ENCODE measurements at regions not wholly inside any gene's neighbourhood (a gene's known extent, or its start where the extent isn't known, plus 50 kb on each side); places are given as distances from the start of the nearest gene placed in this dataset.

DNA sequence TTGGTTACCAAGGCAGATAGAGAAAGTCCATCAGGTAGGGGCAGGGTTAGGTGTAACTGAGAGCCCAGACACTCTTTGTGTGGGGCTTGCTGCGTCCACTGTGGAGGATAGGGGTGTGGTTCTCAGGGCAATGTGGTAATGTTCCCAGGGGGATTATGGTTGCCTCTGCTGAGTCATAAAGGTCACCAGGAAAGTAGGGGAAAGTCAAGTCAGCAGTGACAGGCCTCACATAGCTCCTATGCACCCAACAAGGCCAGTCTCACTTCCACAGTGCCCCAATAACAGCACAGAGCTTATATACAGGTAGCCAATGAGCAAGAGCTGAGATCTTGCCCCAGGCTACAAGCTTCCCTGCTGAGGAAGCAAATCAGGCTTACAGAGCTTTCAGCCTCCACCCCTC lies 1438.0 kb upstream of the ZEB2 start:
- TF ChIP-seq, protein P1, sequence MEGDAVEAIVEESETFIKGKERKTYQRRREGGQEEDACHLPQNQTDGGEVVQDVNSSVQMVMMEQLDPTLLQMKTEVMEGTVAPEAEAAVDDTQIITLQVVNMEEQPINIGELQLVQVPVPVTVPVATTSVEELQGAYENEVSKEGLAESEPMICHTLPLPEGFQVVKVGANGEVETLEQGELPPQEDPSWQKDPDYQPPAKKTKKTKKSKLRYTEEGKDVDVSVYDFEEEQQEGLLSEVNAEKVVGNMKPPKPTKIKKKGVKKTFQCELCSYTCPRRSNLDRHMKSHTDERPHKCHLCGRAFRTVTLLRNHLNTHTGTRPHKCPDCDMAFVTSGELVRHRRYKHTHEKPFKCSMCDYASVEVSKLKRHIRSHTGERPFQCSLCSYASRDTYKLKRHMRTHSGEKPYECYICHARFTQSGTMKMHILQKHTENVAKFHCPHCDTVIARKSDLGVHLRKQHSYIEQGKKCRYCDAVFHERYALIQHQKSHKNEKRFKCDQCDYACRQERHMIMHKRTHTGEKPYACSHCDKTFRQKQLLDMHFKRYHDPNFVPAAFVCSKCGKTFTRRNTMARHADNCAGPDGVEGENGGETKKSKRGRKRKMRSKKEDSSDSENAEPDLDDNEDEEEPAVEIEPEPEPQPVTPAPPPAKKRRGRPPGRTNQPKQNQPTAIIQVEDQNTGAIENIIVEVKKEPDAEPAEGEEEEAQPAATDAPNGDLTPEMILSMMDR (conservative IDR thresholded peaks at IDR 0.05): no peak
- peaks cover 25 to 81% (median 29%) of the 10 kb centered on the region in 3 experiments for H3K36me3 Mint-ChIP-seq (ENCODE audit: insufficient read depth in 1 of 3, low read depth in 3 of 3)
- H3K4me3 Mint-ChIP-seq: no peak overlapping the region

More for the DNA sequence above, 1438.0 kb upstream of the ZEB2 start:
- Mint-ChIP-seq H3K4me1 (peaks cover 0 to 8% of the 10 kb centered on the region in 2 experiments; a peak in 2 of 4 replicates), H3K27ac (no peak overlapping the region), H3K27me3 (ENCODE audit: low read depth) (no peaks in the 10 kb centered on the region), H3K9me3 (peaks cover 64 to 67% of the 10 kb centered on the region in 2 experiments)
- Histone ChIP-seq H3K4me1 (ENCODE audit: insufficient read depth, low read length) (no peaks in the 10 kb centered on the region), H2BK120ac (ENCODE audit: low read depth, low read length, poor library complexity, severe bottlenecking) (no peak overlapping the region), H3K4ac (ENCODE audit: low read depth, low read length) (no peak overlapping the region), H3T11ph (ENCODE audit: low read length) (no peak overlapping the region), H3K14ac (ENCODE audit: insufficient read depth, low read length) (no peak overlapping the region), H3K23ac (ENCODE audit: insufficient read length, low read depth, low read length) (no peak overlapping the region), H3K56ac (ENCODE audit: insufficient read length, low read depth, low read length) (no peak overlapping the region), H4K20me1 (ENCODE audit: control insufficient read depth, insufficient read depth, insufficient read length) (no peaks in the 10 kb centered on the region), H3K79me2 (ENCODE audit: insufficient read depth, low read length) (no peaks in the 10 kb centered on the region), H3K23me2 (ENCODE audit: insufficient read length, low read depth, low read length, poor library complexity, severe bottlenecking) (no peaks in the 10 kb centered on the region), H3K18ac (ENCODE audit: insufficient read length, low read depth, low read length) (no peak overlapping the region), H3K79me1 (ENCODE audit: insufficient read depth, low read depth, low read length, poor library complexity, severe bottlenecking) (no peaks in the 10 kb centered on the region), H2BK12ac (ENCODE audit: insufficient read length, low read depth, low read length) (no peak overlapping the region), H2AK5ac (ENCODE audit: insufficient read length, low read length) (no peak overlapping the region), H2BK20ac (ENCODE audit: low read depth, low read length, poor library complexity, severe bottlenecking) (no peak overlapping the region), H4K8ac (replicated peaks; ENCODE audit: insufficient read length, low read depth, low read length) (no peak overlapping the region), H3K9me3 (ENCODE audit: control insufficient read depth, low read depth, low read length) (no peaks in the 10 kb centered on the region), H3K9ac (ENCODE audit: extremely low read depth, insufficient read length, low read length) (no peak overlapping the region), H2BK15ac (ENCODE audit: low read depth, low read length) (no peak overlapping the region), H2BK5ac (ENCODE audit: insufficient read length, low read length) (no peak overlapping the region), H2AFZ (ENCODE audit: low read length) (no peak overlapping the region), H3K27me3 (ENCODE audit: insufficient read depth, low read length) (no peaks in the 10 kb centered on the region), H4K91ac (ENCODE audit: insufficient read length, low read depth, low read length) (no peak overlapping the region), H3K4me2 (ENCODE audit: insufficient read depth, insufficient read length, low read length) (no peak overlapping the region), H4K5ac (ENCODE audit: insufficient read length, low read depth, low read length) (no peak overlapping the region), H3K27ac (ENCODE audit: insufficient read length, low read depth, low read length) (no peak overlapping the region)
- WGBS (ENCODE audit: extremely low coverage, insufficient read length, low lambda C conversion rate): no CpG with 5 or more reads among the region's 1 CpG
- no peak for DNase-seq
